ENCODE measurements at regions not wholly inside any gene's neighbourhood (a gene's known extent, or its start where the extent isn't known, plus 50 kb on each side); places are given as distances from the start of the nearest gene placed in this dataset.

DNA sequence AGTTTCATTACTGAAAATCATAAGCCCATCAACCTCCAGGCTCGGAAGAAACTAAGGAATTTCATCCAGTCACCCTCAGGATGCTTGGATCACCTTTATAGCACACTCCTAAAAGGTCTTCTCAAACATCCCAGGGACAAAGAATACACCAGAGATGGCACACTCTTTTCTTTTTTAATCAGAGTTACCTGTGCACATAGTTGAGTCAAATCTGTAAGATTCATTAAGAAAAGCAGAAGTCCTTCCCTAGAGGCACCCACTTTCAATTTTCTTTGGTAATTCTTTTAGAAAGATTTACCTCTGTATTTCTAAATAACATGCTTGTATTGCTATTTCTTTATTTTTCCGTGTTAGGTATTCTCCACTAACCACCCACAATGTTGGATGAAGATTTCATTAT, 50.6 kb upstream of the IL6 start:
- DNase-seq: no peak

DNA sequence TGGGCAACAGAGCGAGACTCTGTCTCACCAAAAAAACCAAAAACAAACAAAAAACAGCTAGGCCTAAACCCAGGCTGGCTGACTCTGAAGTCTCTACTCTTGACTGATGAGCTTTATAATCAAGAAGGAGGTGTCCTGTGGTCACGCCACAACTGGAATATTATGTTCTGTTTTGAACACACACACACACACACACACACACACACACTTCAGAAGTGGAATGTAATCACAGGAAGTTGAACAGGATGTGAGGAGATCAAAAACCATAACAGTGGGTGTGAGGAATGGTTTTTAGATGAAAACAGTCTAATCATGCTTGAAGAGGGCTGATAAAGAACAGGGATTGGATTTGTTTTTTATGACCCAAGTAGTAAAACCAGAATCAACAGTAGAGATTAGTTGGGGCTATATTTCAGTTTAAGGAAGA, 51.1 kb upstream of the IL6 start:
- DNase-seq: no peak

DNA sequence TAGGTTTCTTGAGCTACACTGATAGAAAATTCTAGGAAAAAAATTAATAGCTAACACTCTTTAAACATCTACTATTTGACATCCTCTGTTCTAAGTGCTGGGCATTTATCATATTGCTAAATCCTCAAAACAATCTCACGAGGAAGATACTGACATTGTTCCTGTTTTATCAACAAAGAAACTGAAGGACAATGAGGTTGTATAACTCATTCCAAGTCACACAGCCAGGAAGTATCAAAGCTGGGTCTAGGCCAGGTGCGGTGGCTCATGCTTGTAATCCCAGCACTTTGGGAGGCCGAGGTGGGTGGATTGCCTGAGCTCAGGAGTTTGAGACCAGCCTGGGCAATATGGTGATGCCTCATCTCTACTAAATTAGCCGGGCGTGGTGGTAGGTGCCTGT, 51.6 kb upstream of the IL6 start:
- no peak for DNase-seq

DNA sequence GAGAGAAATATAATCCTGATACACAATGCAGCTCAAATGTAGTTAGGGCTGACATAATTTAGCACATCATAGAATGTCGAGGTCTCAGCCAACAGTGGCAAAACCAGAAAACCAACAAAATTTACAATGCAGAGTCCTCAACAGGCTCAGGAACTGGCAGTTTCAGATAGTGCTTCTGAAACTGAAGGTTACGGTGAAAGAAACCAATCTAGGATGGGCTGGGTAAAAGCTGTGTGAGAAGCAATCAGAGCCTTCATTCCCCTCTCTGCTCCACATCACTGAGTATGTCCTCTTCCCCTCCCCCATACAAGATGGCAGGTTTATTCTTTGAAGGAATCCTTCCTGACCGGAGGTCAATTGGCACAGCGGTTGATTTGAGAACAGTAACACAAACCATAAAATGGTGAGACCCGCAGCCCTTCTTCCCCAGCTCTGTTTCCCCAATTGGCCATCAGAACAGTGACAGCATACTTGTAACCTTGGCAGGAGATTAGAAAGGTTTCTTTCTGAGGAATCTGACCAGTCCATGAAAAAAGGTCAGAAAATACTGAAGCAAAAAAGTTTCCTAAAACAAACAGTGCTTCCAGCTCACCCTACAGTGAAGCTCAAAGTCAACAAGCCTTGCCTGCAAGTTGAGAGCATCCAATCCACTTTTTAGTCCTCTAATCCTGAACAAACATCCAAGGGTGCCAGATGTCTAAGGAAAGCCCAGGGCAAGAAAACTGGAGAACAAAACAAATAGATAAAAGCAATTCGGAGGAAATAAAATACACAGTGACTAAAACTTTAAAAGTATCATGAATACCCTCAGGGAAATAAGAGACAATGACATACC, 53.9 kb upstream of the IL6 start:
- no peak for DNase-seq

DNA sequence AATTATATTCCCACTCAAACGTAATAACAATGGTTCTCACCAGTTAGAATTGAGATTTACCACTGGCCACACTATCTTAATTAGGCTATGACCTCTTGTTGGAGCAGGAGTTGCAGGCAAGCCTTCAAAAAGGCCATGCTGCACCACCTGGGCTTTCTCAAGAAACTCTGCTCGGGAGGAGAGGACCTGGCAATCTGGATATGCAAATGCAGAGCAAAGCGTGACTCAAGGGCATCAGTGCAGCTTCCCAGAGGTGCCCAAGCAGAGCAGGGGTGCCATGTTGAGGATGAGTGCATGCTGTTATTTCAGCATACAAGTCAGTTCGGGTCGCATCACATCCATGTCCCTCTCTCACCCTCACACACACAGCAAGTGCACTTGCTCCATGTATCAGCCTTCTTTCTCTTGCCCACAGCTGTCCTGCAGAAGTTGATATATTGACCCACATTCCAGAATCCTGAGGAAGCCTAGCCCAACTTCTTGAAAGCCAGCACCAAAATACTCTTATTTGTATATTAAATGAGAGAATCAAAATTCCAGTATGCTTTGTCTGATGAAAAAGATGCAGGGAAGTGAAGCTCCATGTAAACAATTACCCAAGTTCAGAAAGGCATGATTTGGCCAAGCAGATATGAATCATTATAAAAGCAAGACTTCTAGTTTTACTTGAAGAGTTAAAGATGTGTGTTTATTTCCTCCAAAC, 55.7 kb upstream of the IL6 start:
- DNase-seq: no peak

DNA sequence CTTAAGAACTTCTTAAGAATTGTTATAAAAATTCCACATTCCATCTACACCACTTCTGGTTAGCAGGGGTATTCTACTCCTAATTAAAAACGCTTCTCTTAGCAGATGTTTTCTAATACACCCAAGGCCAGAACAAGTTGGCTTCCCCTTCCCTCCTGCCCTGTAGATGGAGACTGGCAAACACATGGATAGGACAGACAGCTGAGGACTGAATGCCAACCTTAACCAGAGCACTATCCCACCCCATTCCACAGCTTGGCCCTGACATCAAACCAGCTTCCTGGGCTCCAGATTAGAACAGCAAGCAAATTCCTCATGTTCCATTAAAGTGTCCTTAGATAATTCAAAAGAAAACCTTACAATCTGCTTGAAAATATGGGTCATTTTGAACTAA, 56.6 kb upstream of the IL6 start:
- DNase-seq: no peak

DNA sequence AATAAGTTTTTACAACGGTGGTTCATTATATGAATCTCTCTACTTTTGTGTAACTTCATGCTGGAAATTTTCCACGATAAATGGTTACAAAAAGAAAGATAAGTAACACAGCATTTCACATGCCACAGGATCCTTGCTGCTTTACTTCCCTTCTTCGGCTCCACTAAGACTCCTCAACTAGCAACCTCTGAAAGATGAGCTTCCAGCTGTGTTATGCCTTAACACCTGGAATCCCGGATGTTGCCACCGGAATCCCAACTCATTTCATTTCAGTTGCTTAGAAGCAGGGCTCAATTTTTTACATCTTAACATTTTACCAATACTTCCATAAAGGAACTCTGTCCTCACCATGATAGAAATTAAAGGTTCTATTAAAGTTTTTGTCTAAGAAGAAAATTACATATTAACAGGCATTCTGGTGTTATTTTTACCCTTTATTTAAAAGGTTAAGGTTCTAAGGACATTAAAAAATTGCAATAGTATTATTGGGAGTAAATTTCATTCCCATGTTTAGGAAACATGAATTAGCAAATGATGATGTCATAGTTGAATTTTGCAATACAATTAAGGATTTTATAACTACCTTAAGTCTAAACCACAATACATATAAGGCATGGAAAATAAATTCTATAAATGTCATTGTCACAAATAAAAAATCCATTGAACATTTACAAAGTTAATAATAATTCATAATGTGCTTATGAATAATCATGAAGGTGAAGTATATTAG, 57.1 kb upstream of the IL6 start:
- no peak for DNase-seq

DNA sequence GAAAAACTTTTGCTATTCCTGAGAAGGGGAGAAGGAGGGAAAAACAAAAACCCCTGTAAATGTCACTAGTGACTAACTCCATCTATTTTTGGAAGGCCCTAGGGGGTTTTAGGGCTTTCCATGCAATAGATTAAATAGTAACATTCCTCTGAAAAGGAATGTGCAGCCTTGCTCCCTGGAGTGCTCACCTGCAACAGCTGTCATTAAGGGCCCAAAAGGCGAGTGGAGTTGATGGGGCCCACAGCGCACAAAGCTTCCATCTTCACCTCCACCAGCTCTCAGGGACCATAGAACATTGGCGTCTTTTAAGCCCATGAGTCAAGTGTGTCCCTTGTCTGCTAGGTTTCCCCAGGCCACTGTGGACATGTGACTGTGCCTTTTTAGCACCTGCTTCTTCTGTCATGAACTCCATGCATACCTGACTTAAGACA, 58.0 kb upstream of the IL6 start:
- no peak for DNase-seq

DNA sequence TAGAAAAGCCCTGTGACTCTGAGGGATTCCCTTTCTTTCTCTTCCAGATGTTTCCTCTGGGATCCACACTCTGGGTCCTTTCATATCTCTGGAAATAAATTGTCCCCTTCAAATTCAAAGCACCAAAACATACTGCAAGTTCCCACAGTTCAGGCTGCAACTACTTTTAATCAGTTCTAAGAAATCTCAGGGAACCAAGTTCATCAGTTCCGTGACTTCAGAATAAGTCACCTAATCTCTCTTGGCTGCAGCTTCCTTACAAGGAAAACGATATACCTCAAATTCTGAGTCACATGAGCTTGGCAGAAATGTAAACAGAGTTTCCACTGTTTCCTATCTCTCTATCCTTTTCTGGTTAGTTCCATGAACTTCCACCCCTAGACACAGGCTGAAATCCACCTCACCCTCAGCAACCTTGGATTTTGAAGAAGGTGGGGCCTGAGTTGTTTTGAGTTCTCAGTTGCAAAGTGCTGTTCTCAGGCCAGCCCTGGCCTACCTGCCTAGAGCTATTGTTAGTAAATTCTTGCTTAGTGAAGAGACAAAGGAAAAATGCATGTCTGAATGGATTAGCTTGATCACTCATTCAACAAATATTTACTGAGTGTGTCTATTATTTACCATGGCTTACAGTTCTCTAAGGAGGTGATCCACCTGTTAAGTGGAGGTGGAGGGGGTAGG, 59.3 kb upstream of the IL6 start:
- DNase-seq: peak; percentile 20

DNA sequence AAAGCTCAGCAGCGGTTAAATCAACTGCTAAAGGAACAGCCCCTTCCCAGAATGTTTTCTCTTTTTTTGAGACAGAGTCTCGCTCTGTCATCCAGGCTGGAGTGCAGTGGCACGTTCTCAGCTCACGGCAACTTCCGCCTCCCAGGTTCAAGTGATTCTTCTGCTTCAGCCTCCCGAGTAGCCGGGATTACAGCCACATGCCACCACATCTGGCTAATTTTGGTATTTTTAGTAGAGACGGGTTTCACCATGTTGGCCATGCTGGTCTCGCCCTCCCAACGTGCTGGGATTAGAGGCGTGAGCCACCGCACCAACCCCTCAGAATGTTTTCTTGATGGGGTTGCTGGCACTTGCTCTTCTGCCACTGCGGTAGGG, 59.8 kb upstream of the IL6 start:
- no peak for DNase-seq

DNA sequence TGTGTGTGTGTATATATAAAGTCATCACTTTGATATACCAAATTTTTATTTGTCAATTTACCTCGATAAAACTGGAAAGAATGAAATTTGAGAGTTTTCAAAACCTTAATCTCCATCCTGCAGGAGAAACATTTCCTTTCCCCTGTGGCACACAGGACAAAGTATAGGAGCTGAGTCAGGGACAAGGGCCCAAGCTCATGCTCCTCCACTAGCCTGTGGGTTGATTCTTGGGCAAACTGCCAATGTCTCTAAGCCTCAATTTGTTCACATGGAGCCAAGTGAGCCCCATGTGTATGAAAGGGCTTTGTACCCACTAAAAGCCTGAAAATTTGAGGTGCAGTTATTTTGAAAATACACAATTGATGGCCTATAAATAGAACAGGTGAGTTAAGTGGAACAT, 60.3 kb upstream of the IL6 start:
- no peak for DNase-seq

DNA sequence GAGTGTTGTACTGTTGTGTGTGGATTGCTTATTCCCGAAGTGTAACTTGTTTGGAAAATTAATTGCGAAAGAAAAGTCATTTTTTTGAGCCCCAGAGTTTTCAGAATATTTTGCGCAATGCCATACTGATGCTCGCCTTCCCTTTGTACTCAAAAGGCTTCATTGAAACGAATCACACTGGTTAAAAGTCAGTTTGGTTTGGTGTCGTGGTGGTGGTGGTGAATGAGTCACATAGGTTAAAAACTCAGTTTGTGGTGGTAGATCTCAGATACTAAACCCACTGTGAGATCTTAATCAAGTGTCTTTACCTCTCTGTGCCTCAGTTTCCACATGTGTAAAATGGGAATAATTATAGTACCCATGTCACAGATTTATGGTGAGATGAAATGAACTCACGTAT, 61.1 kb upstream of the IL6 start:
- DNase-seq: no peak

DNA sequence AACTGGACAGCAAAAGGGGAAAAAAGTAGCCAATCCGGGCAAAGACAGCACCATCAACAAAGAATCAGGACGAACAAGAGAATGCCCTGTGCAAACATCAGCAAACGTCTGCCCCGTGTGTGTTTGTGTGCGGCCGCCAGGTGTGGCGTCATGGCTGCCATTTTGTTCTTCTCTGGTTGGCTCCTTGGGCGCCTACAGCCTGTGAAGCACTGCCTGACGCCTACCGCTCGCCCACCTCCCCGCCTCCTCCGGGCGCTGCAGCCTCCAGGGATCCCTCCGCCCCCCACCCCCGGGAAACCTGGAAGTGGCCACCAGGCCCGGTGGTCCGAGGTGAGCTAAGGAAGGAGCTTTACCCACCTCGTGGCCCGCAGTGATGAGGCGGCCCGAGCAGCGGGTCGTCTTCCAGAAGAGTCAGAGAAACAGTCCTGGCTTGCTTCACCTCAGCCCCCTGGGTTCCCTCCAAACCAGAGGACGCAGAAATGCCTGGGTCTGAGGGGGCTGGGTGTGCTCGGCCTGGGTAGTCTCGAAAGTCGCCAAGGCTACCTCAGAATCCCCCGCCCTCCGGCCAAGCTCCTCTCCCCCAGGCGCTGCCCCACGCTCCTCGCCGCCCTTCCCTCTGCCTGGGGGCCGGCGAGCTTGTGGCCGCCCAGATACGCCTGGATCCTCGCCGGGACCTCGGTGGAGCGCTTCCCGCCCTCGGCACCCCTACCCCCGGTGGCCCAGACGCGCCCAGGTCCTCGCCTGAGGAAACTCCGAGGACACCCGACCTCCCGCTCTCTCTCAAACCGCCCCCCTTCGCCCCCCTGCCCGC, 61.8 kb upstream of the IL6 start:
- no peak for DNase-seq

DNA sequence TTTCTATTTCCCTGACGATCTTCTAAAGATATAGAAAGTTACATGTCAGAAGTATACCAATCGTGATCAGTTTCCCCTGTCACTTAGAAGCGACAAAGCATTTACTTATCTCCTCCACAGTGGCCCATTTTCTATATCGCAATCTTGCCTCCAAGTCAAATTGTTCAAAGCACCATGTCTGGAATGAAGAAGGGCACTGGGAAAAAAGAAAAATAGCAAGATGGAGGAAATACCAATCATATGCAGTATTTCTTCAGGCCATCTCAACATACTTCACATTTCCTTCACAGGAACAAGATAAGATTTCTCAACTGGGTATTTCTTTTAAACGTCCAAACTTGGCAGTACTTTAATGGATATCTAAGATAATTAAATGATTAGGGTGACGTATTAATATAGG, 63.3 kb upstream of the IL6 start:
- DNase-seq: no peak

DNA sequence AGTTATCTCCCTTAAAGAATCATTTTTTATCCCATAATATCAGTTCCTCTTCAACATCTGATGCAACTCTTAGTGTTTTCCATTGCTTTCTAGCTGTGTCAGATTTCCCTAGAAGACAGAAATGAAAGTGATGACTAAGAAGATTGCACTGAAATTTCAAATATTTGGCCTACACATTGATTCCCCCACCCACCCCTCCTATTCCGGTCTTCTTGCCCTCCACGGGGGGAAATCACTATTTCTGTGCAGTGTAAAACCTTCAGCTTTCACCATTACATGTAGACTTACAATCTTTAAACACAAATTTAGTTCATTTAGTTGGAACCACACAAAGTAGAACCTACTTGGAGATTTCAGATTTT, 63.7 kb upstream of the IL6 start:
- no peak for DNase-seq

DNA sequence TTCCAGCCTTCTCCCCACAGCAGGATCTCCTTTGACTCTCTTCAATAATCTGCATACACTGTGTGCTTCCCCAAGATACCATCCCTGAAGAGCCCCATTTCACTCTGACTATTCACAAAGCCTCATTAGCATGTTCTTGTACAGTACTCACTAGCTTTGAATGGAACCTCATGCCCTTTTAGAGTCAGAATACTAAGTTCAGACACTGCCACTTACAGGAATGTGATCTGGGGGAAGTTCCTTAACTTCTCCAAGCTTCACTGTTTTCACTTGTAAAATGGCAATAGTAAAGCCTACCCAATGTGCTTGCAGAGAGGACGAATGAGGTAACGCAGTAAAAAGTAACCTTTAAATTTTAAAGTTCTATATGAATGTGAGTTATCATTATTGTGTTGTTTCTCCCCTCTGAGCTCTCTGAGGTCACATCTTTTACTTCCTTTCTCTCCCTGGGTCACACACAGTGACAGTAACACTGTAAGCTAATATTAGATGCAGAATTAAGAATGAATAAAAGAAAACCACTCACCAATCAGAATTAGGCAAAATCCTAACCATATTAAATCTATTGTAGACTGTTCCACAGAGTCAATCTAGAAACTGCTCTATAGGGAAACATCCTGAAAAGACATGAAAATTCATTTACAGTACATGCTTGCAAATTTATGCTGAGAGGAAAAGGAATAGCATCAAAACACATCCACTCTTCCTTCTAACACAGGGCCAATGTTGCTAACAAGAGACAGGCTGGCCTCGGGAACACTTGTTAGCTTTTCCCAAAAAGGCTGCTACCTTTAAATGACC, 64.2 kb upstream of the IL6 start:
- no peak for DNase-seq

DNA sequence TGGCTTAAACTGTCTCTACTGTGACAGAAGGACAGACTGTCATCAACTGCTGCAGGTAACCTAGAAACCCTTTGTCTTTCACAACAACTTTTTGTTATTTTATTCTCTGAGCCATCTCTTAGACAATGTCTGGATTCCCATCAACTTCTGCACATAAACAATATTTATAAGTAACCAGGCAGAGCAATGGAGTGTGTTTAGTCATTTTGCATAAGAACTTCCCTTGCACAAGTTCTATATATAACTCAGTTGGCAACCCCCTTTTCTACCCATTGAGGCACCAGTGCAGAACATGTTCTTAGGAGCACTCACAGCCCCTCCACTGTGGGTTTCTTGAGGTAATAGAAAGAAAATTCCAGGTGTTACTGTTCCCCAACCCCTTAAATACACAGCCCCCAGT, 65.0 kb upstream of the IL6 start:
- no peak for DNase-seq

DNA sequence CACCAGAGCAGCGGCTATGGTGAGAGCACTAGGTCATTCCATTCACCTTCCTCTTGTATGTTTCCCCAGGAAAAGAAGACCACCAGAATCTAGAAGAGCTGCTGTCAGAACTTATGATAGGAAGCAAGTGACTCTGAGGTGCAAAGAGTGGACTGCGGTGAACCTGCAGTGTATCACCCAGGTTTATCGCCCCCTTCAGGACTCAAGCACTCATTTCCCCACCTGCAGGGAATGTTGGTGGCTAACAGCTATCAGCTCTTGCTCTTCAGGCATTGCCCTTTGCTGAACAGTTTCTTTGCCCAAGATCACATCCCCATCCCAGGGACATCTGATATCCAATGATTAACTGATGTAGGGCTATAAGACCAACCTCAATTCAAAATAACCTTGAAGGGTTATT, 66.3 kb upstream of the IL6 start:
- DNase-seq: peak; percentile 29

DNA sequence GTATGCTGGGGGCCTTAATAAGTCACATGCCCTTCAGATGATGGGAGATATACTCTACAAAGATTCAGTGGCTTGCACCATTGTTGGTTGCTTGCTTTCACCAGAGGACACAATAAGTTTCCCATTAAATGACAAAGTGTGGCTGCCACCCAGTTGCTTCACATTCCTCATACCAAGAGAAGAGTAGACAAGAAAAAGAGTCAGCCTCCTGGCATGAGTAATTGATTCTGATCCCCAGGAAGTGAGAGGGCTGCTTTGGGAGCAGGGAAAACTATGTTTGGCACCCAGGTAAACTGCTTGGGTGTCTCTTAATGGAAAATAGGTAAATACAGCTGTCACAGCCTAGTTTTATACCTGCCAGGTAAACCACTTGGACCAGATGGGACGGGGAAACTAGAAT, 66.7 kb upstream of the IL6 start:
- no peak for DNase-seq

DNA sequence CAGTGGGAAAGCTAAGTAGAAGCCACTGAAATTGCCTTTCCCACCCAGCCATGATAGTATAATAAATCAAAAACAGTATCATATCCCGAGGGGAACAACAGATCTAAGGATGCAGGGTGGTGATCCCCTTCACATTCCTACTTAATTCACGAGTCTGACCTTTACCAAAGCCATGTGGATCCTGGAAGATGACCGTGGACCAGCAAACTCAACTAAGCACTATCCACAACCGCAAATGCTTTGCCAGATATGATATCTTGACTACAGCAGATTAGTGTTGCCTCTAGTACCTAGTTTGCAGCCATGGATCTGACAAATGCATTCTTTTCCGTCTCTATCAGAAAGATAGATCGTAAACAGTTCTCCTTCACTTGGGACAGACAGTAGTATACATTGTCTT, 67.3 kb upstream of the IL6 start:
- DNase-seq: no peak

DNA sequence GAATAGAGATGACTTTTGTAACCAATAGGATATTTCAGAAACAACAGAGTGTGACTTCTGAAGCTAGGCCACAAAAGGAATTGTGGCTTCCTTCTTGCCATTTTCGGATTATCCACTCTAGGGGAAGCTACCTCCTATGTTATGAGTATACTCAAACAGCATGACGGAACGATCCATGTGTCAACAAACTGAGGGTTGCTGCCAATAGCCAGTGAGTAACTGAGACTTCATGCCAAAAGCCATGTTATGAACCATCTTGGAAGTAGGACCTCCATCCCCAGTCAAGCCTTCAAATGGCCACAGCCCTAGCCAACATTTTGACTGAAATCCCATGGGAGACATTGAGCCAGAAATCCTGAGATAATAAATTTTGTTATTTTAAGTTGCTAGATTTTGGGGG, 69.0 kb upstream of the IL6 start:
- DNase-seq: no peak

DNA sequence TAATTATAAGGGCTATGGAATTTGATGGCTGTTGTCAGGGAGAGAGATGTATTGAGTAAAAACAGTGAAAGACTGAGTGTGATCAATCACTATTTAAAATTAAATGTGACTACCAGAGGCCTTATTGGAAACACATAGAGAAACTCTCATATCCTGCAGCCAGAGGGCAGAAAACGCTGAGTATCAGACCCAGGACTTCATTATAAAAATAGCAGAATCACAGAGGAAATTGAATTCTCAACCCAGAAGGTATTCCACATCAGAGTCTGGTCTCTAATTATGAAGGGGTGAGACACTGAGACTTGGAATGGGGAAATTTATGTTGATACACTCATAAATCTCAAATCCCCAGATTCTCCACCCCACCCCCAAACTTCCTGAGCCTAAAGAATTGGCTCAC, 69.5 kb upstream of the IL6 start:
- DNase-seq: no peak

Data from NCI-H774 (cell line).